ENCODE measurements at regions not wholly inside any gene's neighbourhood (a gene's known extent, or its start where the extent isn't known, plus 50 kb on each side); places are given as distances from the start of the nearest gene placed in this dataset.

DNA sequence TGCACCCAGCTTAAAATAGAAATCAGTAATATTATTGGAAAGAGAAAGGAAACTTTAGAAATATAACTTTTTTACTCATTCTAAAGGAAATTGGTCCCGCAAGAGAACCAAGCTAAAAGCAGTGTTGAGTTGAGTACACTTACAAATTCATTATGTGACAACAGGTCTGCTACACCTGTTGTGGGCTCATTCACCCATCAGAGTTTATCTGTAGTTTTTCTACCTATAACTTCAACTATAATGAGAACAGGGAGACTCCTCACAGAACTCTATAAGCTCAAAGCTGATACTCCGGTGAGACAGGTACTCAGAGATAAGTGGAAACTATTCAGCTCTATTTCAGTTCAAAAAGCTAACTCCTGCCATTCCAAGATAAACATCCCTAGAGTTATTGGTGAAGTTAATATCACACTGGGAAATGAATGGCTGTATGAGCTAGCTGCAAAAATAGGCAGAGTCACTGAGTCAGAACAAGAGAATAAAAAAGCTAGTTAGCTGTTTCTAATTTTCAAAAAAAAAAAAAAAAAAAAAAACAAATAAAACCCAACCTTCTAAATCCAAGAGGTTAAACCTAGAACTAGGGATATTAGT is 121.3 kb downstream of the PPP1R3A start:
- Histone ChIP-seq H3K27ac (no peak overlapping the region), H3K4me3 (no peak overlapping the region), H3K36me3 (no peaks in the 10 kb centered on the region), H3K9me3 (no peaks in the 10 kb centered on the region), H3K4me1 (replicated peaks) (no peaks in the 10 kb centered on the region), H3K27me3 (replicated peaks; ENCODE audit: insufficient read depth) (no peaks in the 10 kb centered on the region)
- intact Hi-C loops (cut with DNase I): no loop called here
- WGBS: 64% methylated on average over 2 of the region's 2 CpGs
- TF ChIP-seq CTCF (IDR thresholded peaks at IDR 0.05) (no peak), POLR2AphosphoS5 (IDR thresholded peaks at IDR 0.05) (no peak), POLR2A (IDR thresholded peaks at IDR 0.05) (no peak)
- no peak for DNase-seq (ENCODE audit: low spot score)

DNA sequence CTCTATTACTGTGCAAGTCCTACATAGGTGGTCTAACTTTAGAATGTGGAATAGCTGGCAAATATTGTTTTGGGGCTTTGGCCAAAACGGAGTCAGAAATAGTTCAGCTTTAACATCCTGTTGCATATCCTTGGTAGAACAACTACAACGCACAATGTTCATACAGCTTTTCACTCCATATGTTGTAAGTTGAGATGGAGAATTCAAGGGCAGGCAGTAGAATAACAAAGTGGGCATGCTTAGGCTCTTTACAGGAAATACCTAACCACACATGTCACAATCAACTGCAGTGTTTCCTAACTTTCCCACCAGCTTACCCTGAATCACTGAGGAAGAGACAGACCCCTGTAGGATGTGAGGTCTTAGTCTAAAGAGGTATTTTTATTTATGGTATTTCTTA is 122.3 kb downstream of the PPP1R3A start:
- H3K4me1 ChIP-seq (replicated peaks): no peaks in the 10 kb centered on the region
- TF ChIP-seq CTCF (IDR thresholded peaks at IDR 0.05) (no peak), POLR2AphosphoS5 (IDR thresholded peaks at IDR 0.05) (no peak), POLR2A (IDR thresholded peaks at IDR 0.05) (no peak)
- 58% methylated on average over 2 of the region's 2 CpGs for WGBS
- H3K27ac ChIP-seq: no peak overlapping the region
- H3K27me3 ChIP-seq (replicated peaks; ENCODE audit: insufficient read depth): no peaks in the 10 kb centered on the region
- no peak overlapping the region for H3K4me3 ChIP-seq
- intact Hi-C loops (cut with DNase I): no loop called here
- DNase-seq (ENCODE audit: low spot score): no peak
- H3K9me3 ChIP-seq: no peaks in the 10 kb centered on the region
- no peaks in the 10 kb centered on the region for H3K36me3 ChIP-seq

DNA sequence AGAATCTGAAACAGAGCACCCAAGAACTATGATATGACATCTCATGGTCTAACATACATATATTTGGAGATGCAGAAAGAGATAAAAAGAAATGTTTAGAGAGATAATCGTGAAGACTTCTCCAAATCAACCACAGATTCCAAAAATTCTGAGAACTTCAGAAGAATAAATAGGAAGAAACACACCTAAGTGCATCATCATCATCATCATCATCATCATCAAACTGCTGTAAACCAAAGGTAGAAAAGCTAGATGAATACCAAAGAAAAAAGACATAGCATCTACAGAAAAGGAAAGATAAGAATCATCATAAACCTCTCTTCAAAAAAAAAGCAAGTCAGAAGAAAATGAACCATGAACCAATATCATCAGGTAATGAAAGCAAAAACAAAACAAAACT is 124.2 kb downstream of the PPP1R3A start:
- TF ChIP-seq CTCF (IDR thresholded peaks at IDR 0.05) (no peak), POLR2A (IDR thresholded peaks at IDR 0.05) (no peak), POLR2AphosphoS5 (IDR thresholded peaks at IDR 0.05) (no peak)
- H3K4me3 ChIP-seq: no peak overlapping the region
- intact Hi-C loops (cut with DNase I): no loop called here
- H3K9me3 ChIP-seq: no peaks in the 10 kb centered on the region
- H3K27me3 ChIP-seq (replicated peaks; ENCODE audit: insufficient read depth): no peaks in the 10 kb centered on the region
- WGBS: 61% methylated on average over 1 of the region's 1 CpG
- H3K4me1 ChIP-seq (replicated peaks): no peaks in the 10 kb centered on the region
- DNase-seq (ENCODE audit: low spot score): no peak
- H3K36me3 ChIP-seq: no peaks in the 10 kb centered on the region
- H3K27ac ChIP-seq: no peak overlapping the region

DNA sequence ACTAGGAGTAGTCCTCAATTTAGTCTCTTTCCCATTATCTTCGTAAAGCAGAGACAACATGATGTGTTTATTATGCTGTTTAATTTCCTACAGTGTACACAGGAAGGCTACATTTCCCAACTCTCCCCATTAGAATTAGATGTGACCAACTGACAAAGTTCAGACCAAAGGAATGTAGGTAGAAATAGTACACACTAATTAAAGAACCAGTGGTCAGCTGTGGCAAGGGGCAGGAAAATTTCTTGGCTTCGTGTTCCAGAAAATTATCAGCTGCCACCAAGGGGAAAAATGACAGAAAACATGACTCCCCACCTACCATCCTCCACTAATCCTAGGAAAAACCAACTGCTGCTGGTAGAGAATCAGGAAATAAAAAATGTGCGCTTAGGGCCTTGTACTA is 125.6 kb downstream of the PPP1R3A start:
- Histone ChIP-seq H3K4me3 (no peak overlapping the region), H3K36me3 (no peaks in the 10 kb centered on the region), H3K9me3 (no peaks in the 10 kb centered on the region), H3K27me3 (replicated peaks; ENCODE audit: insufficient read depth) (no peaks in the 10 kb centered on the region), H3K27ac (no peak overlapping the region), H3K4me1 (replicated peaks) (no peaks in the 10 kb centered on the region)
- 79% methylated on average over 3 of the region's 3 CpGs for WGBS
- no peak for DNase-seq (ENCODE audit: low spot score)
- intact Hi-C loops (cut with DNase I): no loop called here
- TF ChIP-seq POLR2AphosphoS5 (IDR thresholded peaks at IDR 0.05) (no peak), POLR2A (IDR thresholded peaks at IDR 0.05) (no peak), CTCF (IDR thresholded peaks at IDR 0.05) (no peak)

DNA sequence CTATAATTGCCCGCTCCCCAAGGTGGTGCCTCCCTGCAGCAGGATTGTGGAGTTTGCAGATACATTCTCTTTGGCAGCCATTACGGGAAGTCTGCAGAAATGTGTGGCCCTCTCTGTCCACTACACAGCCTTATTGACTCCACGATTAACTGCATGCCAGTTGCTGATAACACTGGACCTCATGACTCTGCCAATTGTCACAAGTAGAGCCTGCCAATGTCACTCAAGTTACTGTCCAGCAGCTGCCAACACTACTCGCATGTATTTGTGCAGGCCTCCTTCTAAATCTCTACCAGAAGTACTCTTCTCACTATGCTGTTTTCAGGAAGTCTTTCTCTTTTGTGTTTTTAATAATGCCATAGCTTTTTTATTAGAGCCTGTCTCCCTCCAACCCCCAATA is 128.8 kb downstream of the PPP1R3A start:
- no peak overlapping the region for H3K27ac ChIP-seq
- H3K27me3 ChIP-seq (replicated peaks; ENCODE audit: insufficient read depth): no peaks in the 10 kb centered on the region
- TF ChIP-seq CTCF (IDR thresholded peaks at IDR 0.05): no peak
- no peak for TF ChIP-seq POLR2AphosphoS5 (IDR thresholded peaks at IDR 0.05)
- TF ChIP-seq POLR2A (IDR thresholded peaks at IDR 0.05): no peak
- DNase-seq (ENCODE audit: low spot score): no peak
- no peaks in the 10 kb centered on the region for H3K36me3 ChIP-seq
- intact Hi-C loops (cut with DNase I): no loop called here
- H3K4me3 ChIP-seq: no peak overlapping the region
- H3K9me3 ChIP-seq: no peaks in the 10 kb centered on the region
- 79% methylated on average over 4 of the region's 4 CpGs for WGBS
- no peaks in the 10 kb centered on the region for H3K4me1 ChIP-seq (replicated peaks)
